ENCODE measurements at regions not wholly inside any gene's neighbourhood (a gene's known extent, or its start where the extent isn't known, plus 50 kb on each side); places are given as distances from the start of the nearest gene placed in this dataset.
"Not testable (repeated sequence)": the region's sequence is repeated elsewhere in the genome, so short reads cannot be mapped to it uniquely, and the experiment has no call there.

GRCh38 chr13:82457548-82457947, 1424.7 kb downstream of the SLITRK1 start:
- not testable (repeated sequence) for H3K36me3 ChIP-seq (ENCODE audit: control insufficient read depth in 5 of 5, insufficient read depth in 5 of 5, low read length in 5 of 5); H3K4me3 ChIP-seq (ENCODE audit: low read depth in 1 of 5, low read length in 5 of 5); H3K9ac ChIP-seq (ENCODE audit: low read length in 5 of 5); H3K4me1 ChIP-seq (ENCODE audit: control insufficient read depth in 5 of 5, insufficient read depth in 5 of 5, low read length in 5 of 5); H3K9me3 ChIP-seq (ENCODE audit: control insufficient read depth in 5 of 5, low read length in 5 of 5); H3K27ac ChIP-seq (ENCODE audit: low read depth, low read length); H3K27me3 ChIP-seq (ENCODE audit: control insufficient read depth in 5 of 5, insufficient read depth in 4 of 5, low read length in 5 of 5)

GRCh38 chr13:82447416-82448077, 1434.7 kb downstream of the SLITRK1 start:
- Histone ChIP-seq H3K9me3 (ENCODE audit: control insufficient read depth in 5 of 5, low read length in 5 of 5) (peaks cover 0 to 2% (median 0%) of the 10 kb centered on the region in 5 donors), H3K27me3 (ENCODE audit: control insufficient read depth in 5 of 5, insufficient read depth in 4 of 5, low read length in 5 of 5) (no peaks in the 10 kb centered on the region), H3K9ac (ENCODE audit: low read length in 5 of 5) (no peak overlapping the region), H3K4me1 (ENCODE audit: control insufficient read depth in 5 of 5, insufficient read depth in 5 of 5, low read length in 5 of 5) (no peaks in the 10 kb centered on the region), H3K27ac (ENCODE audit: low read depth, low read length) (no peak overlapping the region), H3K4me3 (ENCODE audit: low read depth in 1 of 5, low read length in 5 of 5) (no peak overlapping the region), H3K36me3 (ENCODE audit: control insufficient read depth in 5 of 5, insufficient read depth in 5 of 5, low read length in 5 of 5) (no peaks in the 10 kb centered on the region)

GRCh38 chr13:82439159-82439904, 1442.9 kb downstream of the SLITRK1 start:
- Histone ChIP-seq H3K9me3 (ENCODE audit: control insufficient read depth in 5 of 5, low read length in 5 of 5) (peaks cover 0 to 6% (median 6%) of the 10 kb centered on the region in 5 donors), H3K9ac (ENCODE audit: low read length in 5 of 5) (no peak overlapping the region), H3K36me3 (ENCODE audit: control insufficient read depth in 5 of 5, insufficient read depth in 5 of 5, low read length in 5 of 5) (no peaks in the 10 kb centered on the region), H3K4me3 (ENCODE audit: low read depth in 1 of 5, low read length in 5 of 5) (no peak overlapping the region), H3K27me3 (ENCODE audit: control insufficient read depth in 5 of 5, insufficient read depth in 4 of 5, low read length in 5 of 5) (no peaks in the 10 kb centered on the region), H3K4me1 (ENCODE audit: control insufficient read depth in 5 of 5, insufficient read depth in 5 of 5, low read length in 5 of 5) (no peaks in the 10 kb centered on the region), H3K27ac (ENCODE audit: low read depth, low read length) (no peak overlapping the region)

GRCh38 chr13:82438320-82438719, 1444.0 kb downstream of the SLITRK1 start:
- no peaks in the 10 kb centered on the region for H3K27me3 ChIP-seq (ENCODE audit: control insufficient read depth in 5 of 5, insufficient read depth in 4 of 5, low read length in 5 of 5)
- H3K9me3 ChIP-seq (ENCODE audit: control insufficient read depth in 5 of 5, low read length in 5 of 5): peaks cover 0 to 6% (median 6%) of the 10 kb centered on the region in 5 donors
- no peaks in the 10 kb centered on the region for H3K4me1 ChIP-seq (ENCODE audit: control insufficient read depth in 5 of 5, insufficient read depth in 5 of 5, low read length in 5 of 5)
- no peaks in the 10 kb centered on the region for H3K36me3 ChIP-seq (ENCODE audit: control insufficient read depth in 5 of 5, insufficient read depth in 5 of 5, low read length in 5 of 5)
- no peak overlapping the region for H3K4me3 ChIP-seq (ENCODE audit: low read depth in 1 of 5, low read length in 5 of 5)
- H3K27ac ChIP-seq (ENCODE audit: low read depth, low read length): no peak overlapping the region
- no peak overlapping the region for H3K9ac ChIP-seq (ENCODE audit: low read length in 5 of 5)

GRCh38 chr13:82436099-82436585, 1446.1 kb downstream of the SLITRK1 start:
- H3K27me3 ChIP-seq (ENCODE audit: control insufficient read depth in 5 of 5, insufficient read depth in 4 of 5, low read length in 5 of 5): no peaks in the 10 kb centered on the region
- no peak overlapping the region for H3K4me3 ChIP-seq (ENCODE audit: low read depth in 1 of 5, low read length in 5 of 5)
- no peak overlapping the region for H3K27ac ChIP-seq (ENCODE audit: low read depth, low read length)
- no peaks in the 10 kb centered on the region for H3K4me1 ChIP-seq (ENCODE audit: control insufficient read depth in 5 of 5, insufficient read depth in 5 of 5, low read length in 5 of 5)
- no peak overlapping the region for H3K9ac ChIP-seq (ENCODE audit: low read length in 5 of 5)
- H3K36me3 ChIP-seq (ENCODE audit: control insufficient read depth in 5 of 5, insufficient read depth in 5 of 5, low read length in 5 of 5): no peaks in the 10 kb centered on the region
- peaks cover 0 to 6% (median 6%) of the 10 kb centered on the region in 5 donors for H3K9me3 ChIP-seq (ENCODE audit: control insufficient read depth in 5 of 5, low read length in 5 of 5)

GRCh38 chr13:82432949-82433348, 1449.3 kb downstream of the SLITRK1 start:
- no peaks in the 10 kb centered on the region for H3K27me3 ChIP-seq (ENCODE audit: control insufficient read depth in 5 of 5, insufficient read depth in 4 of 5, low read length in 5 of 5)
- no peaks in the 10 kb centered on the region for H3K36me3 ChIP-seq (ENCODE audit: control insufficient read depth in 5 of 5, insufficient read depth in 5 of 5, low read length in 5 of 5)
- H3K4me1 ChIP-seq (ENCODE audit: control insufficient read depth in 5 of 5, insufficient read depth in 5 of 5, low read length in 5 of 5): no peaks in the 10 kb centered on the region

GRCh38 chr13:82412749-82413148, 1469.5 kb downstream of the SLITRK1 start:
- no peaks in the 10 kb centered on the region for H3K9me3 ChIP-seq (ENCODE audit: control insufficient read depth in 5 of 5, low read length in 5 of 5)
- H3K27ac ChIP-seq (ENCODE audit: low read depth, low read length): no peak overlapping the region
- H3K36me3 ChIP-seq (ENCODE audit: control insufficient read depth in 5 of 5, insufficient read depth in 5 of 5, low read length in 5 of 5): no peaks in the 10 kb centered on the region
- H3K27me3 ChIP-seq (ENCODE audit: control insufficient read depth in 5 of 5, insufficient read depth in 4 of 5, low read length in 5 of 5): no peaks in the 10 kb centered on the region
- no peaks in the 10 kb centered on the region for H3K4me1 ChIP-seq (ENCODE audit: control insufficient read depth in 5 of 5, insufficient read depth in 5 of 5, low read length in 5 of 5)
- no peak overlapping the region for H3K4me3 ChIP-seq (ENCODE audit: low read depth in 1 of 5, low read length in 5 of 5)
- H3K9ac ChIP-seq (ENCODE audit: low read length in 5 of 5): no peak overlapping the region

More at GRCh38 chr13:82432949-82433348, 1449.3 kb downstream of the SLITRK1 start:
- Histone ChIP-seq H3K4me3 (ENCODE audit: low read depth in 1 of 5, low read length in 5 of 5) (no peak overlapping the region), H3K9me3 (ENCODE audit: control insufficient read depth in 5 of 5, low read length in 5 of 5) (peaks cover 0 to 1% (median 0%) of the 10 kb centered on the region in 5 donors), H3K27ac (ENCODE audit: low read depth, low read length) (no peak overlapping the region), H3K9ac (ENCODE audit: low read length in 5 of 5) (no peak overlapping the region)

GRCh38 chr13:82407321-82407720, 1475.0 kb downstream of the SLITRK1 start:
- Histone ChIP-seq H3K9me3 (ENCODE audit: control insufficient read depth in 5 of 5, low read length in 5 of 5) (peaks cover 0 to 3% (median 0%) of the 10 kb centered on the region in 5 donors), H3K9ac (ENCODE audit: low read length in 5 of 5) (no peak overlapping the region), H3K27me3 (ENCODE audit: control insufficient read depth in 5 of 5, insufficient read depth in 4 of 5, low read length in 5 of 5) (no peaks in the 10 kb centered on the region), H3K27ac (ENCODE audit: low read depth, low read length) (no peak overlapping the region), H3K4me3 (ENCODE audit: low read depth in 1 of 5, low read length in 5 of 5) (no peak overlapping the region), H3K4me1 (ENCODE audit: control insufficient read depth in 5 of 5, insufficient read depth in 5 of 5, low read length in 5 of 5) (no peaks in the 10 kb centered on the region), H3K36me3 (ENCODE audit: control insufficient read depth in 5 of 5, insufficient read depth in 5 of 5, low read length in 5 of 5) (no peaks in the 10 kb centered on the region)

- H3K27me3 ChIP-seq (ENCODE audit: control insufficient read depth in 5 of 5, insufficient read depth in 4 of 5, low read length in 5 of 5): no peaks in the 10 kb centered on the region
- no peak overlapping the region for H3K27ac ChIP-seq (ENCODE audit: low read depth, low read length)
- H3K9me3 ChIP-seq (ENCODE audit: control insufficient read depth in 5 of 5, low read length in 5 of 5): no peaks in the 10 kb centered on the region
- no peaks in the 10 kb centered on the region for H3K36me3 ChIP-seq (ENCODE audit: control insufficient read depth in 5 of 5, insufficient read depth in 5 of 5, low read length in 5 of 5)
- H3K9ac ChIP-seq (ENCODE audit: low read length in 5 of 5): no peak overlapping the region
- H3K4me1 ChIP-seq (ENCODE audit: control insufficient read depth in 5 of 5, insufficient read depth in 5 of 5, low read length in 5 of 5): no peaks in the 10 kb centered on the region
- no peak overlapping the region for H3K4me3 ChIP-seq (ENCODE audit: low read depth in 1 of 5, low read length in 5 of 5)
Measured at GRCh38 chr13:82374719-82375118, 1507.6 kb downstream of the SLITRK1 start.

- no peaks in the 10 kb centered on the region for H3K4me1 ChIP-seq (ENCODE audit: control insufficient read depth in 5 of 5, insufficient read depth in 5 of 5, low read length in 5 of 5)
- H3K36me3 ChIP-seq (ENCODE audit: control insufficient read depth in 5 of 5, insufficient read depth in 5 of 5, low read length in 5 of 5): no peaks in the 10 kb centered on the region
- H3K9ac ChIP-seq (ENCODE audit: low read length in 5 of 5): no peak overlapping the region
- no peak overlapping the region for H3K4me3 ChIP-seq (ENCODE audit: low read depth in 1 of 5, low read length in 5 of 5)
- no peaks in the 10 kb centered on the region for H3K27me3 ChIP-seq (ENCODE audit: control insufficient read depth in 5 of 5, insufficient read depth in 4 of 5, low read length in 5 of 5)
- H3K27ac ChIP-seq (ENCODE audit: low read depth, low read length): no peak overlapping the region
- no peaks in the 10 kb centered on the region for H3K9me3 ChIP-seq (ENCODE audit: control insufficient read depth in 5 of 5, low read length in 5 of 5)
Measured at GRCh38 chr13:82370316-82370715, 1512.0 kb downstream of the SLITRK1 start.
